Suprapubic skin (tissue), 3 donors: ENCODE measurements at regions not wholly inside any gene's neighbourhood (a gene's known extent, or its start where the extent isn't known, plus 50 kb on each side); places are given as distances from the start of the nearest gene placed in this dataset.

Source experiments
- EP300 ChIP-seq: sonication (generic); formaldehyde crosslinking; IDR thresholded peaks from one replicate; pipeline ENCODE4 v1.6.1; 2017; ENCODE audit warnings: antibody characterized with exemption
- TF ChIP-seq, protein P1 (sequence below), 2 donors: fragments of 200-600 bp in 1 of 2; fragments of 450-650 bp in 1 of 2; sonication (generic) in 1 of 2; IDR thresholded peaks; one replicate each; pipeline ENCODE4 v1.5.1; 2016 to 2019; ENCODE audit warnings: antibody characterized with exemption in 2 of 2, mild to moderate bottlenecking in 1 of 2, moderate library complexity in 1 of 2

DNA sequence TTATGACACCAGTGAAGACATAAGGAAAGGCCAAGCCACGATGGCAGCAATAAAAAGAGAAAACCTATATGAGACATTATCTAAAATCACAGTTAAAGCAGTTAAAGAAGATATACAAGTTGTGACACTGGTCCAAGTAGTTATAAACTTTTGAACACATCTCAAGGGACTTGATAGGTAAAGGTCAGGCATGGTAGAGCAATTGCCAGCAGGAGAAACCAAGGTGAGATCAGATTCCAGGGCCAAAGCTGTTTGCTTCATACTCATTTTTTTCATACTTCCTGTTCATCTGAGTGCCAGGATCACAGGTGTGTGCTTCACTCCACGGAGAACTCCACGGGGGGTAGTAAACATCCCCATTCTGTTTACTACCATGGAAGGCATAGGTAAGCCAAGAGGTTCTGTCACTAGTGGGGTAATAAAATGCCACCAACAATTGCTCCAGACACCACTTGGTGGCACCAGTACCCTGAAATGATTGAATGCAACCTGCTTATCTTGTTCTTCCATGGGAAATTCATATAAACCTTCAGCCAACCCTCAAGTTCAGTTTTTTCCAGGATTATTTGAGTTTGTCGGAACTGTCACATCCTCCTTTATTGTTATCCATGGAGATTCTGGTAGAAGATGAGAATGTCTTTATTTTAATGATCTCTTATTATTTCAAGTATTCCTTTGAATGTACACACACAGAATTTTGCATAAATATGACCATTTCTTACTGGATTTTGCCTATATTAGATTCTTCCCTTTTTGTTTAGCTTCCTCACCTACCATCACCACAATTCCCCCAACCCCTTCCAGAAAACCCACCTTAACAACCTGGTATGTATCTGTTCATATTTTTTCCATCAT is 59.2 kb upstream of the TSPAN8 start:
- TF ChIP-seq EP300: no peak
- TF ChIP-seq, protein P1, sequence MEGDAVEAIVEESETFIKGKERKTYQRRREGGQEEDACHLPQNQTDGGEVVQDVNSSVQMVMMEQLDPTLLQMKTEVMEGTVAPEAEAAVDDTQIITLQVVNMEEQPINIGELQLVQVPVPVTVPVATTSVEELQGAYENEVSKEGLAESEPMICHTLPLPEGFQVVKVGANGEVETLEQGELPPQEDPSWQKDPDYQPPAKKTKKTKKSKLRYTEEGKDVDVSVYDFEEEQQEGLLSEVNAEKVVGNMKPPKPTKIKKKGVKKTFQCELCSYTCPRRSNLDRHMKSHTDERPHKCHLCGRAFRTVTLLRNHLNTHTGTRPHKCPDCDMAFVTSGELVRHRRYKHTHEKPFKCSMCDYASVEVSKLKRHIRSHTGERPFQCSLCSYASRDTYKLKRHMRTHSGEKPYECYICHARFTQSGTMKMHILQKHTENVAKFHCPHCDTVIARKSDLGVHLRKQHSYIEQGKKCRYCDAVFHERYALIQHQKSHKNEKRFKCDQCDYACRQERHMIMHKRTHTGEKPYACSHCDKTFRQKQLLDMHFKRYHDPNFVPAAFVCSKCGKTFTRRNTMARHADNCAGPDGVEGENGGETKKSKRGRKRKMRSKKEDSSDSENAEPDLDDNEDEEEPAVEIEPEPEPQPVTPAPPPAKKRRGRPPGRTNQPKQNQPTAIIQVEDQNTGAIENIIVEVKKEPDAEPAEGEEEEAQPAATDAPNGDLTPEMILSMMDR (IDR thresholded peaks at IDR 0.05): peak in 1 of 2 donors; percentile 38
